DND-41 (cell line): ENCODE measurements at regions not wholly inside any gene's neighbourhood (a gene's known extent, or its start where the extent isn't known, plus 50 kb on each side); places are given as distances from the start of the nearest gene placed in this dataset.
"Not testable (repeated sequence)": the region's sequence is repeated elsewhere in the genome, so short reads cannot be mapped to it uniquely, and the experiment has no call there.

ENCODE experiments used
- ATAC-seq: fragments of 200-7000 bp; cut with Tn5 transposase; 3 replicates; pipeline ENCODE4 v1.9.1; 2021; ENCODE audit warnings: low read depth; ENCODE audit not compliant: insufficient read depth
- DNase-seq: peaks from one replicate; pipeline ENCODE4 v3.0.0-alpha.2; 2020
- H2AFZ ChIP-seq: 2 replicates; pipeline ENCODE4 v1.6.0; 2012; ENCODE audit warnings: low read depth, low read length
- H3K27ac ChIP-seq: 2 replicates; pipeline ENCODE4 v1.5.1; 2012; ENCODE audit warnings: low read length, inconsistent platforms
- H3K27me3 ChIP-seq: fragments of 200-600 bp; sonication (generic); 2 replicates; pipeline ENCODE4 v1.6.0; 2012; ENCODE audit warnings: low read length, mild to moderate bottlenecking, inconsistent platforms; ENCODE audit not compliant: insufficient read depth, poor library complexity
- H3K36me3 ChIP-seq: 2 replicates; pipeline ENCODE4 v1.5.1; 2012; ENCODE audit warnings: low read length, inconsistent platforms; ENCODE audit not compliant: insufficient read depth
- H3K4me1 ChIP-seq: 2 replicates; pipeline ENCODE4 v1.5.1; 2012; ENCODE audit warnings: mild to moderate bottlenecking, low read length; ENCODE audit not compliant: insufficient read depth
- H3K4me2 ChIP-seq: 2 replicates; pipeline ENCODE4 v1.6.0; 2012; ENCODE audit warnings: mild to moderate bottlenecking, moderate library complexity, low read length, inconsistent platforms; ENCODE audit not compliant: insufficient read depth
- H3K4me3 ChIP-seq, 2 experiments: fragments of 200-600 bp in 1 of 2; shearing (Covaris generic) in 1 of 2; 2 replicates each; pipeline ENCODE4 v1.5.1; 2012 to 2016; ENCODE audit warnings: inconsistent platforms in 2 of 2, low read length in 2 of 2, mild to moderate bottlenecking in 2 of 2, low read depth in 1 of 2, moderate library complexity in 1 of 2
- H3K79me2 ChIP-seq: 2 replicates; pipeline ENCODE4 v1.6.0; 2012; ENCODE audit warnings: low read length, inconsistent platforms; ENCODE audit not compliant: insufficient read depth
- H3K9ac ChIP-seq: 2 replicates; pipeline ENCODE4 v1.6.0; 2012; ENCODE audit warnings: low read depth, mild to moderate bottlenecking, inconsistent platforms, low read length, moderate library complexity
- H3K9me3 ChIP-seq: 2 replicates; pipeline ENCODE4 v1.5.1; 2012; ENCODE audit warnings: low read length, moderate library complexity, mild to moderate bottlenecking, inconsistent platforms; ENCODE audit not compliant: insufficient read depth, severe bottlenecking
- H4K20me1 ChIP-seq: 2 replicates; pipeline ENCODE4 v1.6.0; 2012; ENCODE audit warnings: low read length; ENCODE audit not compliant: insufficient read depth
- EZH2 ChIP-seq: IDR thresholded peaks from 3 replicates; pipeline ENCODE4 v1.6.1; 2012; ENCODE audit warnings: borderline replicate concordance, low read depth, mild to moderate bottlenecking, moderate library complexity, low read length, inconsistent platforms; ENCODE audit not compliant: severe bottlenecking
- TF ChIP-seq, protein P1 (sequence below): IDR thresholded peaks from 2 replicates; pipeline ENCODE4 v1.5.1; 2012; ENCODE audit warnings: borderline replicate concordance, low read length, moderate library complexity, mild to moderate bottlenecking; ENCODE audit not compliant: poor library complexity, severe bottlenecking; ENCODE audit errors: extremely low read depth

DNA sequence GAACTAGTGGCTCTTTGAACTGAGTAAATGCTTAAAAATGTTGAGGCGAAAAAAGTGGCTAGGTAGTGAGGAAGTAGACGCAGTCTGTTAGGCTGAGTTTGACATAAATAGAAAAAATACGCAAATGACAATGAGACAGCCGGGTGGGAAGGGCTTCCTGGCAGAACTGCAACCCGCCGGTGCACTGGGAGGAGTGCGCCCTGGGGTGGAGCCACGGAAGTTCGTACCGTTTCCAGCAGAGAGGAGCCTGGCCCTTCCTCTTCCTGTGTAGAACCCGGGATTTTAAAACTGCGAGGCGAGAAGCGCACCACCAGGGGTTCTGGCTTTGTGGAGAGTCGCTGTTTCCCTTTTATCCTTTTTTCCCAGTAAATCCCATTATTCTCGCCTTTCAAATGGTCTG lies 602.6 kb downstream of the PYDC2 start:
- TF ChIP-seq, protein P1, sequence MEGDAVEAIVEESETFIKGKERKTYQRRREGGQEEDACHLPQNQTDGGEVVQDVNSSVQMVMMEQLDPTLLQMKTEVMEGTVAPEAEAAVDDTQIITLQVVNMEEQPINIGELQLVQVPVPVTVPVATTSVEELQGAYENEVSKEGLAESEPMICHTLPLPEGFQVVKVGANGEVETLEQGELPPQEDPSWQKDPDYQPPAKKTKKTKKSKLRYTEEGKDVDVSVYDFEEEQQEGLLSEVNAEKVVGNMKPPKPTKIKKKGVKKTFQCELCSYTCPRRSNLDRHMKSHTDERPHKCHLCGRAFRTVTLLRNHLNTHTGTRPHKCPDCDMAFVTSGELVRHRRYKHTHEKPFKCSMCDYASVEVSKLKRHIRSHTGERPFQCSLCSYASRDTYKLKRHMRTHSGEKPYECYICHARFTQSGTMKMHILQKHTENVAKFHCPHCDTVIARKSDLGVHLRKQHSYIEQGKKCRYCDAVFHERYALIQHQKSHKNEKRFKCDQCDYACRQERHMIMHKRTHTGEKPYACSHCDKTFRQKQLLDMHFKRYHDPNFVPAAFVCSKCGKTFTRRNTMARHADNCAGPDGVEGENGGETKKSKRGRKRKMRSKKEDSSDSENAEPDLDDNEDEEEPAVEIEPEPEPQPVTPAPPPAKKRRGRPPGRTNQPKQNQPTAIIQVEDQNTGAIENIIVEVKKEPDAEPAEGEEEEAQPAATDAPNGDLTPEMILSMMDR, result no peak
- TF ChIP-seq EZH2, result no peak
- DNase-seq (no peak), ATAC-seq (no peak)
- H4K20me1 ChIP-seq, result no peaks in the 10 kb centered on the region
- no peaks in the 10 kb centered on the region for H3K27me3 ChIP-seq
- no peaks in the 10 kb centered on the region for H3K9me3 ChIP-seq
- no peak overlapping the region for H3K4me3 ChIP-seq
- H2AFZ ChIP-seq, result no peak overlapping the region
- no peak overlapping the region for H3K9ac ChIP-seq
- H3K79me2 ChIP-seq, result no peaks in the 10 kb centered on the region
- no peaks in the 10 kb centered on the region for H3K36me3 ChIP-seq
- H3K4me2 ChIP-seq, result no peak overlapping the region
- H3K4me1 ChIP-seq, result no peaks in the 10 kb centered on the region
- no peak overlapping the region for H3K27ac ChIP-seq

DNA sequence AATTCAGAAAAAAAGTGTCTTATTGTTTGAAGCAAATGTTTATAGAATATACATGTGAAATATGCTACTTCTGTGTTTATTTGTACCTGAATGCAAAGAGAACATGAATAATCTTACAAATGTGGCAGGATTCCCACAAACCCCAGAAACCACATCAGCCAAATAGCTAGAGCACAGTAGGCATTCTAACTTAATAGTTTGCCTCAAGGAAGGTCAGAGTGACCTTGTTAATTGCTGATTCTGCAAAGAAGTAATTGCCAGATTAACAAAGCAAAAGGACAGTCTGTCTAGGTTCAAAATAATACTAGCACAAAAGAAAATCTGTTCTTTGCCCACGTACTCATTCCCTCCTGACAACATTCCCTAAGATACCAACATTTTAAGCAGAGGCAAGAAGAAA lies 604.0 kb downstream of the PYDC2 start:
- no peaks in the 10 kb centered on the region for H3K36me3 ChIP-seq
- no peak overlapping the region for H3K4me3 ChIP-seq
- H3K9me3 ChIP-seq, result no peaks in the 10 kb centered on the region
- no peaks in the 10 kb centered on the region for H3K27me3 ChIP-seq
- no peak overlapping the region for H2AFZ ChIP-seq
- no peak overlapping the region for H3K4me2 ChIP-seq
- TF ChIP-seq, protein P1, result no peak
- TF ChIP-seq EZH2, result no peak
- H4K20me1 ChIP-seq, result no peaks in the 10 kb centered on the region
- DNase-seq (no peak), ATAC-seq (no peak)
- H3K79me2 ChIP-seq, result no peaks in the 10 kb centered on the region
- H3K4me1 ChIP-seq, result no peaks in the 10 kb centered on the region
- H3K9ac ChIP-seq, result no peak overlapping the region
- no peak overlapping the region for H3K27ac ChIP-seq

DNA sequence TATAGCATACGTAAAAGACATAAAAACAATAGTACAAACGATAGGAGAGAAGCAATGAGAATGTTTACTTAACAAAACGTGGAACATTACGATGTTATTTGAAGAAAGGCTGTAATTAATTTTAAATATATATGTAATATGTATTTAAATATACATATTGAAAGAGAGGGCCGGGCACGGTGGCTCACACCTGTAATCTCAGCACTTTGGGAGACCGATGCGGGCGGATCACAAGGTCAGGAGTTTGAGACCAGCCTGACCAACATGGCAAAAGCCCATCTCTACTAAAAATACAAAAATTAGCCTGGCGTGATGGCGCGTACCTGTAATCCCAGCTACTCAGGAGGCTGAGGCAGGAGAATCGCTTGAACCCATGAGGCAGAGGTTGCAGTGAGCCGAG lies 605.3 kb downstream of the PYDC2 start:
- not testable (repeated sequence) for ATAC-seq, H4K20me1 ChIP-seq, H2AFZ ChIP-seq, H3K9ac ChIP-seq, H3K36me3 ChIP-seq, H3K79me2 ChIP-seq, H3K9me3 ChIP-seq, H3K27ac ChIP-seq, H3K4me1 ChIP-seq, H3K4me2 ChIP-seq, H3K4me3 ChIP-seq, DNase-seq, H3K27me3 ChIP-seq

DNA sequence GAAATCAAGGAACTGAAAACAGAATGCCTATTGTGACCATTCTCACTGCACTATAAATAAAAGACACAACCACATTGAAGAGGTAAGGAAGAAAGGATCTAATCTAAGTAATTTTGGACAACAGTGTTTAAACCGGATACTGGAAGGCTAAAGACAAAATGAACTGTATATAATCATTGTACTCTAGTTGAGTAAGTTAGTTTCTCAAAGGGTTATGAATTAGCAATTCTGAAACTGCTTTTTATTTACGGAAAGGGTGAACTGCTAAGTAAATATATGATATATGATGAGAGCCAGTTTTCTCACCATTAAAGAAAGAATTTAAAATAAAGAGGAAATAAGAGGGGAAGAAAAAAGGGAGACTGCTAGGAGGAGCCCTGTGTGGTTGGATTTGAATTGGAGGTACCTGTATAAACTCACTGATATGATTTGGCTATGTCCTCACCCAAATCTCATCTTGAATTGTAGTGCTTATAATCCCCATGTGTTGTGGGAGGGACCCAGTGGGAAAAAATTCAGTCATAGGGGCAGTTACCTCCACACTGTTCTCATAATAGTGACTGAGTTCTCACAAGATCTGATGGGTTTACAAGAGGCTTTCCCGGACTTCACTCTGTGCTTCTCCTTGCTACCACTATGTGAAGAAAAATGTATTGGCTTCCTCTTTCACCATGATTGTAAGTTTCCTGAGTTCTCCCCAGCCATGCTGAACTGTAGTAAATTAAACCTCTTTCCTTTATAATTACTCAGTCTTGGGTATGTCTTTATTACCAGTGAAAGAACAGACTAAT lies 607.7 kb downstream of the PYDC2 start:
- Histone ChIP-seq H3K4me1 (no peaks in the 10 kb centered on the region), H4K20me1 (no peaks in the 10 kb centered on the region), H3K4me2 (no peak overlapping the region), H2AFZ (no peak overlapping the region), H3K27ac (no peak overlapping the region), H3K27me3 (no peaks in the 10 kb centered on the region), H3K9ac (no peak overlapping the region), H3K4me3 (no peak overlapping the region), H3K9me3 (no peaks in the 10 kb centered on the region), H3K79me2 (no peaks in the 10 kb centered on the region), H3K36me3 (no peaks in the 10 kb centered on the region)
- TF ChIP-seq EZH2, result no peak
- TF ChIP-seq, protein P1, result no peak
- no peak for ATAC-seq
- no peak for DNase-seq
